ENCODE measurements at regions not wholly inside any gene's neighbourhood (a gene's known extent, or its start where the extent isn't known, plus 50 kb on each side); places are given as distances from the start of the nearest gene placed in this dataset.

DNA sequence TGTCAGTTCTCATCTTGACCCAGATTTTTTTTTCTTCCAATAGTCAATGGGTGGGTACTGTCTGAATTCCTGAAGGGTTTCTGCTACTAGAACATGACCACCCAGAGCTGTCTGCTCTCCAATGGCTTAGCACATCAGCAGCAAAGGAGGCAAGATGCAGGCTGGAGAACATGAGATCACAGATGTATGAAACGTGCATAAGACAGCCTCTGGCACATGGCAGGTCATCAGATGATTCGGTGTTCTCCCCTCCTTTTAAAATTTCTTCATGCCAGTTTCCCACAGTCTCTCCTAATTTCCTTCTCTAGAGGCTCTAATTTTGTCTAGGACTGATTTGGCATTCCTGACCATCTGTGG, 359.3 kb upstream of the TNP1 start:
- no peak for DNase-seq

DNA sequence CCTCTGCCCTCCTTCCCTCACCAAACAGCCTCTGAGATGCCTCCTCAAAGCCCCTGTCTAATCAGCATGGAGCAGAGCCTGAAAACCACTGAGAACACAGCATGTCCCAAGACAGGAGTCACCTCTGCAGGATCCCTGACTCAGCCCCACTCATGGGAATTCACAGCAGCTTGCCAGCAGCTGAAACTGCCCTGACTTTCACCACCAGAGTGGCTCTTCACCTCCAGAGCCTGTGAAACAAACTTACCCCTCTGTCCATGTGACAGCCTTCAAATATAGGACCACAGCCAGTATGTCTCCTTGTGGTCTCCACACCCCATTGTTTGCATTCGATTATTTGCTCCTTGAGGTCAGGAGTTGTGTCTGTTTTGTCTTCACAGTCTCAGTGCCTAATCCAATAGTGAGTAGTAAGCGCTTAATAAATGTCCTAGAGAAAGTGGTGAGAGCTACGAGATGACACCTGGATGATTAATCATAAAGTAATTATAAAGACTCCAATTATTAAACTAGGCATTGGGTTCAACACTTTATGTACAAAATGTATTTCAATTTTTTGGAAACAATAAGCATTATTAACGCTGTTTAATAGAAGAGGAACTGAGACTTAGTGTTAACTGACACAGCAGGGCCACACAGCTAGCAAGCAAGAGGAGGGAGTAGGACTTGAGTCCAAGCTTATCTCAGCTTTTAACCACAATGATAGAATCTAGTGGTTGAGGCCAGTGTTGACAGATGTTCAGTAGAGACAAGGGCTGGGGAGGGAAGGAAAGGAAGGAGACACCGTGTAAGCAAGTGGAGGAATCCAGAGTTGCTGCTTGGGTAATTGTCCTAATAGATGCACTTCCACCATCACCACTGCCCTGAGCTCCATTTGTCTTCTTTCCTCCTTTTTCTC, 358.7 kb upstream of the TNP1 start:
- no peak for DNase-seq

DNA sequence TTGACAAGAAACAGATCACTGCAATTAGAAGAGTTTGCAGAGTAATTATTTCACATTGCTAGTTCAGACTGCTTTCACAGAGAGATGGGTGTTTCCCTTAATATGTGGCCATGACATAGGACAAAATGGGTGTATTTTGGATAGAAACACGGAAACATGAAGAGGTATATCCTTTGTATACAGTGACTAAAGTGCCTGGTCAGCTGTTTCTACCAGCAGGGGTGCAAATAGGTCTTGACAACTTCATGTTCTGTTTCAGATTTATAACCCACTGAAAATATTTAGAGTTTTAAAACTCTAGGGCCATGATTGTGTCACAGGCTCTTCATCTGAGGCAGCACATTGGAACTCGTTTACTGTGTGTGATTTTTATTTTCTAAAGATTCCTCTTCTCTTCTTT, 357.1 kb upstream of the TNP1 start:
- DNase-seq: no peak

DNA sequence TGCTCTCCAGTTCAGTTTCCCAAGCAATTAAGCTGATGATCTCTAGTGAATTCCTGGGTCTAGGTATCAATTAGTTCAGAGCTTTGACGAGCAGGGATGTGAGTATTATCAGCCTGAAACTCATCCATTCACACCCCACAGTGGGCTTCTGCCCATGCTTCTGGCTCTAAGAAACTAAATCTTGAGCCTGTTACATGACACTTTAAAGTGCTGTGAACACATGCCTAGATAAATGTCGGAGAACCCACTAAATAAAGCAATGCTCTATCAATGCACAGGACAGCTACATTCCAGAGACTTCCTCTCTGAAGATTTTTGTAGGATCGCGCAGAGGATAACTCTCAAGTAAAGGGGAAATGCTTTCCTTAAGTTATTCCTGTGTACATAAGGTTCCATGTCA, 356.5 kb upstream of the TNP1 start:
- no peak for DNase-seq

DNA sequence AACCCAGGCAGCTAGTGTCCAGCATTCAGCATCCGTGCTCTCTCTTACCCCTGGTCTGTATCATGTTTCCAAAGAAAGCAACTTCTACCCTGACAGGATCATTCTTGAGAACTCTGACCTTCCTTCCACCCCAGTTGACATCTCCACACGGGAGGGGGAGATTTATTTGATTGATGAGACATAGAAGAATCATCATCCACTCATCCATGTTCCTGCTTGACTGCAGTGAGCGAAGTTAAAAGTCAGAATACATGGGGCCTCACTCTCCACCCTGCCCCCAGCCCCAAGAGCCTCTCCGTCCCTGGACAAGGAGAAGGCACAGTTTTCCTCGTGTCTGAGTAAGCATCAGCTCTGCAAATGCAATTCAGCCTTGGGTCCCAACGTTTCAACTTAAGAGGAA, 356.0 kb upstream of the TNP1 start:
- no peak for DNase-seq

DNA sequence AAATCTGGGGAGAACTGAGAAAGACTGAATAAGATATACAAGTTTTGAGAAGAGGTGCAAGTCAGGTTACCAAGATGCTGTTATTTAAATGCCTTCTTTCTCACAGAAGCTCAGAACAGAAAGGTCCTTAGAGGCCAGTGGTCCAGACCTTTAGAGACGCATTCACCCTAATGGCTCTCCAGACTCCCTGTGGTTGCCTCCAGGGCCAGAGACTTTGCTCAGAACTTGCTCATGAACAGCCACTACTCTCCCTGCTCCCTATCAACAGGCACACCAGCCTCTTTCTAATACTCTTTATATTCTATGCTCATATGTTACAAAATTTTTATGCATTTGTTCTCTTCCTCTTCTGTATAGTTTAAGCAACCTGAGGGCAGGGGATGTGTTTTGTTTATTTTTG, 349.0 kb upstream of the TNP1 start:
- no peak for DNase-seq

DNA sequence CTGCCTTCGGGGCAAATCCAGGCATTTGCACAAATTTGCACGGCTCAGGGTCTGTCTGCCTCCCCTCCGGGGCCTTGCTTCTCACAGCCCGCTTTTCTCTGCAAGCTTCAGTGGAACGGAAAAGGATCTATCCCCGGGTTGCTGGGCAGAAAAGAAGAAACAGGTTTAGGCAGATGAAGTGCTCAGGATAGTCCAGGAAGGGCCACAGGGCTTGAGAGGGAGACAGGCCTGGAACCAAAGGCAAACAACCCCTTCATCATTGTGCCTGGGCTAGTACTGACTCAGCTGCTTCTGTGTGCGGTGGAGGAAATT, 347.8 kb upstream of the TNP1 start:
- no peak for DNase-seq

DNA sequence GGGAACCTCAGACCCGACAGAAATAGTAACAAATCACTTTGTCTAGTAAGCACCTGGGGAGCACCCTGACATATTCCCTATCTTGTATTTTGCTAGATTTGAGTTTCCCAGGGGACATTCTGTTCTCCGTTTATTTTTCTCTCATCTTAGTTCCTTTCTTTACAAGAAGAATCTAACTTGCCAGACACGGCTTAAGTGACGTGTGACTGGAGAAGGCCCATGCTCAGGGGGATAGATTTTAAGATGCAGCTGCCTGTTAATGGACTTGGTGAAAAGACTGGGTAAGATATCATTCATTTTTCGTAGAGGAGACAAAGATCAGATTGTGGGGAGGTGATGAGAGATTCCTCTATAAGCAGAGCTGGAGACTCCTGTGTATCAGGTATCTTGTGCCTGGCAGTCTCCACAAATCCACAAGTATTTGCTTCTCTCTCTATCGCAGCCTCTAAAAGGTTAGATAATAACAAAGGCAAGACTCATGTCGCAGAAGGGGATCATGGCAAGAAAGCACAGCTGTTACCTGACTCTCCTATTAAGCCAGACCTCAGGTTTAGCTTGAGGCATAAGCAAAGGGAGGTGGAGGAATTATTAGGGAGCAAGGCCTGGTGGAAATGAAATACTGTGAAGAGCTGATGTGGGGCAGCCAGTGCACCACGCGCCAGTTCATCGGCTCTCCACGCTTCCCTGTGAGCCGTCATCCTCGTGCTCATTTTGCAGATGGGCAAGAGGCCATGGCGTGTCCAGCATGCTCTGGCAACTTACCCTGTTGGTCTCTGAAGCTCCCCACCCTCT, 347.2 kb upstream of the TNP1 start:
- no peak for DNase-seq

DNA sequence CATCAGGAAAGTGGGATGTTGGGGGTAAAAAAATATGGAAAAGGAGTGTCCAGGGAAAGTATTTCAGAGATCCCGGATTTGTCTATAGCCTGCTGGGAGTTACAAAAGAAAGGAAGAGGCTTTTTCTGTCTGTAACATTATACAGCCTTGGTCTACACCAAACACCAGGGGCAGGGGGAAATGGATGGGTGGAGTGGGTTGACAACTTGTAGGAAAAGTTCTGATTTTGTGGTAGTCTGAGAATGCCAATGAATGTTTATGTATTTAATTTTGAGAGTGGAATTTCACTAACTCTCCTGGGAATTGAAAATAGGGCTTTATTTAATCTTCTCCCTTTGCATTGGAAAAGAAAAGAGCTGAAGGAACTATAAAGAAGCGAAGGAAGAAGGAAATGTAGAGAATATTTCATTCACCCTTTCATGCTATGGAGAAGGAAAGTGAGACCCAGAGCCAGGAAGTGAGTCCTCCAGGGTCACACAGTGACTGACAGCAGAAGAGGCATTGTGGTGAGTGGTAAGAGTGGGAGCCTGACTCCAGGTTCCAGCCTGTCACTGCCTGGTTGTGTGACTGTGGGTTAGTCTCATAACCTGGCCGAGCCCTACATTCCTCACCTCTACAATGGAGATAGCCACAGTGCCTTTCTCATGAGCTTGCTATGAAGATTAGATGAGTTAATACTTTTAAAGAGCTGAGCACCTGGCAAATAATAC, 346.3 kb upstream of the TNP1 start:
- DNase-seq: no peak

DNA sequence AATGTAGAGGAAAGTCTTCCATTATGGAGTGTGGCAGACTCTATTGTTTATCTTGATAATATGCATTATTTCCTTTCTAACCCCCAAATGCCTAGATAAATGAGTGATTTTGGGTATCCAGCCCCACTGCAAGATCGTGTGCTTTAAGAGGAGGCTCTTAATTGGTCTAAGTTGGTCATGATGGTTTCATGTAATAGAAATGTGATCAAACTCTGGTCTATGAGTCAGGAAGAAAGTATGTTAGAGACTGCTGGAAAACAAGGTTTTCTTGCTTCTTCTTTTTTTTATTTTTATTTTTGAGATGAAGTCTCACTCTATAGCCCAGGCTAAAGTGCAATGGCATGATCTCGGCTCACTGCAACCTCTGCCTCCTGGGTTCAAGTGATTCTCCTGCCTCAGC, 344.5 kb upstream of the TNP1 start:
- no peak for DNase-seq

DNA sequence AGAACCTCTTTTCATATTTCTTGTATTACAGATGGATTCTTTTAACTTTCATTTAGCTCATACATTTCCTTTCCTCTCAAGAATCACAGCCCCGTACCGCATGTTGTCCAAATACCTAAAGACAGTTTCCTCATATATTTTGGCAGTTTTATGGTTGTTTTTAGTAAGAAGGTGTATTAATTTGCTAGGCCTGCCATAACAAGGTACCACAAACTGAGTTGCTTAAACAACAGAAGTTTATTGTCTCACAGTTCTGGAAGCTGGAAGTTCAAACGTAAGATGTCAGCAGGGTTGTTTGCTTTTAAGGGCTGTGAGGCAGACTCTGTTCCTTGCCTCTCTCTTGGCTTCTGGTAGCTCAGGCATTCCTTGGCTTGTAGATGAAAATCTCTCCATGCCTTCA, 343.2 kb upstream of the TNP1 start:
- no peak for DNase-seq

DNA sequence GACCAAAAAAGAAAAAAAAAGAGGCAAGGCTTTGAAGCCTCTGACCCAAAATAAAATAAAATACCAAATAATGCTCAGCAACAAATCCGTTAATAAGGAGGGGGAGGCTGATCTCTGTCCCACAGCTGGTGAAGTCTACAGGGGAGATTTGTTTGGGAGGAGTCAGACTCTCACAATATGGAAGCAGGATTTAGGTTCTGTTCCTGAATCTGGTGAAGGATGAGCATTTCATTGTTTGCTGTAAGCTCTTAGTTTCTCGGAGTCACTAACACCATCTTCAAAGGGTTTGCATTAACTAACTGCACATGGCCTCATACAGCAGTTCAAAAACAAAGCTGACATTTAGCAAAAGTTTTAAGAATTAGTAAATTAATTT, 339.4 kb upstream of the TNP1 start:
- no peak for DNase-seq

DNA sequence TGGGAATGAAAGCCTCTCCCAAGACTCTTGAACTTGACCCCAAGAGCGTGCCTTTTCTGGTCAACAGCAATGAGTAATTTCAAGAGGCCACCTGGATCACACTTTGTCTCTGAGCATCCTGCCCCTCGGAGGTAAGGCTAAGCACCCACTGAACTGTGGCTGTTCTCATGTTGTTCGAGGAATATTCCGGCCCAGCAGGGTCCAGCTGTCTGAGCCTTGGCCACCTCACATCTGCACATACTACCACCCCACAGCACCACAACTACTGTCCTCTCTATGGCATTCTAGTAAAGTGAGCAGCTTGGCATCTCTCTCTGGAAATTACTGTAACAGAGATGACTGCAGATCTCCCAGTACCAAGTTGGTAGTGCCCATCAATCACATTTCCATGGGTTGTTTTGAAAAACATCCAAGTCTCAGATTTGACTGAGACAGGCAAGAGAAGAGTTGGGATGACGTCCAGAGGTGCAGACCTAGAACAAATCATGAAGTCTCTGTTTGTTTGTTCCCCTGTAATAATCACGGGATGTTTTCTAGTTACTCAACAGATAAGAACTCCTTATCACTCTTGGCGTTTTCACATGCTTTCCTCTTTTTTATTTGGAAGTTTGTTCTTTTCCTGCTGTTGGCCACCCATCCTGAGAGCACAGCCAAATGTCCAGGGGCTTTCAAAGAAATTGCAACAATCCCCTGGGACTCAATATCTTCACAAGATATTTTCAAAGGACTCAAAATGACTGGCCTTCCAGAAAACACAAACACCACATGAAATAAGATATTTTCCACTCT, 336.0 kb upstream of the TNP1 start:
- no peak for DNase-seq

DNA sequence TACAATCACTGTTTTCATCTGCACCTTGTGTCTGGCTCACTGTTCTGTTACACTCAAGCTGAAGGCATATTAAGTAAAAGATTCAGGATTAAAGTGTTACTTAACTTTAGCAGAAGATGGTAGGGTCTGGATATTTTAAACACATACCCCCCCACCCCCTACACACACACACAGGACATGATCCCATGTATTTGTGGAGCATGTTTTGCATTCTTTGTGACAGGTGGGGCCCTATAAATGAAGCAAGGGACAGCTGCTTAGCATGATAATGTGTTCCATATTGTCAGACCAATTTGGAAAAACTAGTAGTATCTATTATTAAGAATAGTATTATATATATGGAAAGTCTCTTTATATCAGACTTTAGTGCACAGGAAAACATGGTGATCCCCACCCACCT, 335.2 kb upstream of the TNP1 start:
- DNase-seq: no peak

DNA sequence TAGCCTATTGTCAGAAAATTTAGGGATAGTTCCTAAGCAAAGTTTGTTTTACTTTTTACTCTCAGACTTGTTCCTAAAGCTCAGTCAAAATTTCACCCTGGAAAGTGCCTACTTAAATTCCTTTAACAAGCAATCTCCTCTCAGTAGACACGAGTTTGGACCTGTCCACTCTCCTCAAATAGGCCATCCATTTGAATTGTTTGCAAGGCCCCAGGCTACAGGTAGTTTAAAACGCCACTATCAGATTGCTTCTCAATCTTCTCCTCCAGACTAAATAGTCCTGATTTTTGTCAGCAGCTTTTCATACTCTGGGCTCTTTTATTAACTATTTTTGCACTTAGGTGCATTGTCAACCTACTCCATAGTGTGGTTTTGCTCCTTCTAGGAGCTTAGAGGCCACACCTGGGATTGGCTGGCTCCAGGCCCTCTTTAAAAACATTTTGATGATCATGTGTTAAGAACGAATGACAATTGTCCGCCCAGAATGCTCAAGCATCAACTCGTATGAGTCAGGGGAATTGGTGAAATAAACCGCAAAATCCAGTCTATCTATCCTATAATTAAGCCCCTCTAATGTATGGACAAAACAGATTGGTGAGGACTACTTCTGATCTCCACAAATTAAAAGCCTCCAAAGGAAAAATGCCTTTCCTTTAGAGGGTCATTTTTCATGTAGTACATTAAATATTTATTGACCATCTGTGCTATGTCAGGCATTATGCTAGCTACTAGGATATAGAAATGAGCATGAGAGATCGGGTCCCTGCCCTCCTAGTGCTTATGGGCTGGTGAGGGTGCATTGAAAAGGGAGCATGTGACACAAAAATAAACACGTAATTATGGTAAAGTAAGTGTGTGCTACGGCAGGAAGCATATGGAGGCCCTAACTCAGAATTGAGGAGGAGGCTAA, 333.8 kb upstream of the TNP1 start:
- DNase-seq: no peak

DNA sequence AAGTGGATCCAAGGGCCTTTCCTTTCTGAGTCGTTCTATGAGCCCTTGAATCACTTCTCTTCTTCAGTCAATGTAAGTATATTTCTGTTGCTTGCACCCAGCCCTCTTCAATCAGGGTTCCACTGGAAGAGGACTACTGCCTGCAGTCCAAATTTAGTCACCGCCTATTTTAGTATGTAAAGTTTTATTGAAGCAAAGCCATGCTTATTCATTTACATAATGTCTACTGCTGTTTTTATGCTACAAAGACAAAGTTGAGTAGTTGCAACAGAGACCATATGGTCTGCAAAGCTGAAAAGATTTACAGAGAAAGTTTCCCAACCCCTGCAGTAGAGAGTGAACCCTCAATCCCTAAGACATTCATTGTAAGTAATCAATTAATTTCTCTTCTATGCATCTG, 332.5 kb upstream of the TNP1 start:
- no peak for DNase-seq

DNA sequence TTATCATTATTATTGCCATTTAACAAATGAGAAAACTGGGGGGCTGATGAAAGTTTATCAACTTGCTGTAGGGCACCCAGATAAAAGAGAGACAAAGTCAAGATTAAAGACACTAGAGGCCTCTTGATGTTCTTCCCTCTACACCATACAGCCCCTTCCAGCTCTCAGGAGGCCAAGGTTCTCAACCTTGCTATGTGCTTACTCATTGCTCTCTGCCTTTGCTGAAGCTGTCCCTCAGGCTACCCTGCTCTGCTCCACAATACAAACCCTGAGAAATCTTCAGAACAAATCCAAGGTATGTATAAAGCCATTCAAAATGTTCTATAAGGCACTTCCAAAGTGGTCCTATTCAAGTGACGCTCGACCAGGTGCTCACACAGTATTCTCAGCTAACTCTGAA, 329.9 kb upstream of the TNP1 start:
- no peak for DNase-seq

DNA sequence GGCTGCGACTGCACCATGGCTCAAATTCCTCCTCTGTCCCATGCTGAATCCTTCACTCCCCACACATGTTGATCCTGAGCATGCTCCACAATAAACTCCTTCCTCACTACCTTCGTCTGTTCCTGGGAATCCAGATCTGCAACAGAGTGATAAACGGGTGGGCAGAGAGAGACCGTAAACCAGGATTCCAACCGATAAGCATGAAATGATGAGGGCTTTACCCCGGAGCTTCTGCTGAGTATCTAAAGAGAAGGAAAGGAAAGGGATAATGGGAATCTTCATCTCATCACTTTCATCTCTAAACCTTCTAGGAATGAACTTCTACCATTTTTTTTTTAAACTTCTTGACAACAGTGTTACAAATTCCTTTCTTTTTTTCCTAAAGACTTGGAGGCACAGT, 329.3 kb upstream of the TNP1 start:
- DNase-seq: no peak

DNA sequence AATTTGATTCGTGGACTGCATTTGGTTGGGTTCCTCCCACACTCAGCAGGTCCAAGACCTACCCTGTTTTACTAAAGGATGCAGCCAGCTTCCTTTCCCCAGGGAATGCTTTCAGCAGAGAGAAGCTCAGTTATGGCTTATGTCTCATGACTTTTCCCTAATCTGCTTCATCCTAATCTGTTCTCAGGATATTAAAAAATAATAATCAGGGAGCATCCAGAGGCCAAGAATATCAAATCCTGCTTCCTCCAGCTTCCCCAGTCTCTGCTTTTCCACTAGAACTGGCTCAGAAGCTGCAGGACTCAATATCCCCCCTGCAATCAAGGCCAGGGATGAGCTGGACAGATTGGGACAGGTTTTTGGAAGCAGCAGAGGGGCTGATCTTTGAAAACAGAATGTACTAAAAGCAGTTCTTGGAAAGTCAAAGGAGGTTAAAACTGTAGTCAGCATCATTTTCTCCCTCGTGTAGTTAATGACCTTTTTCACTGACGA, 326.9 kb upstream of the TNP1 start:
- DNase-seq: no peak

DNA sequence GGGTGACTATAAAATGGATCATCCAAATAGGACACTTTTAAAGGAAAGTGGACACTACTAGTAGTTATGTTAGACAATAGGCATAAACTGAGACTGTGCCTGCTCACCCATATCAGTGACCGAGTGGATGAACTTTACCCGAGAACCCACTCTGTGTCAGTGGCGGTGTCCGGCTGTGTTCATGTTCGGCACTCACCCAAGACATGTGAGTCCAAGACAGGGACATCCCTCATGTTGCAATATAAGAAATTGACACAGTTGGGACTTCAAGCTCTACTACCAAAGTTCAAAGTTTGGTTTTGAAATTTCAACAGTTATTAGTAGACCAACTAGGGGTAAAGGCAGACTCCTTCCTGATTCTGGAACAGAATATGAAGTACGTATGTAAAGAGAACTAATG, 326.3 kb upstream of the TNP1 start:
- no peak for DNase-seq

DNA sequence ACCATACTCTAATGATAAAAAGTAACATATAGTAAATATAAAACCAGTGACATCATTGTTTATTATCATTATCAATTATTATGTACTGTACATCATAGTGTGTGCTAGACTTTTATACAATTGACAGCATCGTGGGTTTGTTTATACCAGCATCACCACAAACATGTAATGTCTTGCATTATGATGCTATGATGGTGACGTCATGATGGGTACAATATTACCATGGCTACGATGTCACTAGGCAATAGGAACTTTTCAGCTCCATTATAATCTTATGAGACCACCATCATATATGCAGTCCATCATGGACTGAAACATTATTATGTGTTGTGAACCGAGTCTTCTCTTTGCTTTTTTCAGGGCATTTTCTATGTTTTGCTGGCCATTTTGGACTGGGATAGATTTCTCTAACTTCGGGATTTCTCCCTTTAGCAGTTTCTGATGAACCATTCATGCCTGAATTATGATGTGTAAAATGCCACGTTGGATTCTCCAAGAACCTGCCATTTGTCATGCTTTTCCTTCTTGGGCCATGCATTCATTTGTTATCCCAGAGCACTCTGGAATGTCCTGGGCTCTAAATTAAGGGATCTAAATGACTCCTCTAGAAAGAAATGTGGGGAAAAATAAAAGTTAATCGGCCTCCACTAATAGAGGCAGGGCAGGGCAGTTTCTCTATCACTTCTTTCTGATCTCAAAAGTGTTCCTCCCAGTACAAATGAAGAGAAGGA, 325.6 kb upstream of the TNP1 start:
- no peak for DNase-seq
